NCI-H2107 treated with DMSO at 0.1 percent for 48 hours (cell line): ENCODE measurements at regions not wholly inside any gene's neighbourhood (a gene's known extent, or its start where the extent isn't known, plus 50 kb on each side); places are given as distances from the start of the nearest gene placed in this dataset.
A peak's percentile ranks its signal among the peaks of the same experiment; 100 is the strongest.

Experiments used
- DNase-seq: peaks from one replicate; lab custom pipeline; 2025; ENCODE audit not compliant: unreplicated experiment; lab: John Stamatoyannopoulos, UW

- DNase-seq: no peak
Observed at GRCh38 chr18:42606886-42607495, 508.5 kb downstream of the RIT2 start.

- no peak for DNase-seq
Observed at GRCh38 chr18:42611134-42611533, 504.4 kb downstream of the RIT2 start.

GRCh38 chr18:42614619-42615293 lies 500.7 kb downstream of the RIT2 start:
- peak; percentile 58 for DNase-seq

GRCh38 chr18:42617221-42617620 lies 498.3 kb downstream of the RIT2 start:
- DNase-seq: no peak

GRCh38 chr18:42619771-42620170 lies 495.7 kb downstream of the RIT2 start:
- no peak for DNase-seq

GRCh38 chr18:42620657-42621056 lies 494.8 kb downstream of the RIT2 start:
- no peak for DNase-seq

- no peak for DNase-seq
Observed at GRCh38 chr18:42623935-42624334, 491.6 kb downstream of the RIT2 start.

- DNase-seq: peak; percentile 47
Observed at GRCh38 chr18:42632801-42633200, 482.7 kb downstream of the RIT2 start.

GRCh38 chr18:42635378-42636048 lies 480.0 kb downstream of the RIT2 start:
- no peak for DNase-seq

- no peak for DNase-seq
Observed at GRCh38 chr18:42636309-42636708, 479.2 kb downstream of the RIT2 start.

- DNase-seq: no peak
Observed at GRCh38 chr18:42640160-42640559, 475.3 kb downstream of the RIT2 start.

- no peak for DNase-seq
Observed at GRCh38 chr18:42641996-42642395, 473.5 kb downstream of the RIT2 start.

- no peak for DNase-seq
Observed at GRCh38 chr18:42644729-42645131, 470.8 kb downstream of the RIT2 start.

GRCh38 chr18:42649331-42650035 lies 466.0 kb downstream of the RIT2 start:
- DNase-seq: no peak

- no peak for DNase-seq
Observed at GRCh38 chr18:42654556-42654955, 460.9 kb downstream of the RIT2 start.

- DNase-seq: no peak
Observed at GRCh38 chr18:42657551-42657950, 457.9 kb downstream of the RIT2 start.

- DNase-seq: no peak
Observed at GRCh38 chr18:42658171-42658570, 457.3 kb downstream of the RIT2 start.

- no peak for DNase-seq
Observed at GRCh38 chr18:42659187-42659586, 456.3 kb downstream of the RIT2 start.

GRCh38 chr18:42670860-42671259 lies 444.6 kb downstream of the RIT2 start:
- DNase-seq: no peak

- peak; percentile 97 for DNase-seq
Observed at GRCh38 chr18:42675810-42676209, 439.7 kb downstream of the RIT2 start.

- no peak for DNase-seq
Observed at GRCh38 chr18:42683094-42683493, 432.4 kb downstream of the RIT2 start.

GRCh38 chr18:42689310-42689709 lies 426.2 kb downstream of the RIT2 start:
- DNase-seq: no peak
